CD4-positive, alpha-beta T cell treated with Interleukin-12 subunit alpha and Interleukin-12 subunit beta, for 1 hour (primary cell): ENCODE measurements at regions not wholly inside any gene's neighbourhood (a gene's known extent, or its start where the extent isn't known, plus 50 kb on each side); places are given as distances from the start of the nearest gene placed in this dataset.

ENCODE experiments used
- DNase-seq: peaks from one replicate; pipeline ENCODE4 v3.0.0-alpha.2; 2020

- no peak for DNase-seq
These were observed 147.2 kb upstream of the KLF14 start for GRCh38 chr7:130881091-130881798.

- DNase-seq: no peak
These were observed 147.8 kb upstream of the KLF14 start for GRCh38 chr7:130881799-130882141.

GRCh38 chr7:130882396-130882795 is 148.4 kb upstream of the KLF14 start:
- no peak for DNase-seq

- DNase-seq: no peak
These were observed 149.9 kb upstream of the KLF14 start for GRCh38 chr7:130883928-130884327.

GRCh38 chr7:130884437-130885417 is 150.7 kb upstream of the KLF14 start:
- DNase-seq: no peak

- no peak for DNase-seq
These were observed 152.6 kb upstream of the KLF14 start for GRCh38 chr7:130886438-130887135.

- DNase-seq: no peak
These were observed 153.4 kb upstream of the KLF14 start for GRCh38 chr7:130887182-130887956.

GRCh38 chr7:130887957-130888371 is 154.0 kb upstream of the KLF14 start:
- DNase-seq: no peak

- no peak for DNase-seq
These were observed 154.5 kb upstream of the KLF14 start for GRCh38 chr7:130888468-130888867.

- no peak for DNase-seq
These were observed 156.4 kb upstream of the KLF14 start for GRCh38 chr7:130890176-130891020.

- no peak for DNase-seq
These were observed 157.5 kb upstream of the KLF14 start for GRCh38 chr7:130891254-130892094.

GRCh38 chr7:130893441-130893894 is 159.5 kb upstream of the KLF14 start:
- no peak for DNase-seq

GRCh38 chr7:130894146-130894908 is 160.3 kb upstream of the KLF14 start:
- DNase-seq: no peak

- no peak for DNase-seq
These were observed 161.1 kb upstream of the KLF14 start for GRCh38 chr7:130894909-130895750.

GRCh38 chr7:130896051-130896881 is 162.3 kb upstream of the KLF14 start:
- no peak for DNase-seq

- DNase-seq: peak; percentile 83
These were observed 163.0 kb upstream of the KLF14 start for GRCh38 chr7:130896898-130897514.
